Epithelial cell of proximal tubule (primary cell): ENCODE measurements at regions not wholly inside any gene's neighbourhood (a gene's known extent, or its start where the extent isn't known, plus 50 kb on each side); places are given as distances from the start of the nearest gene placed in this dataset.

ENCODE experiments used
- DNase-seq: peaks from one replicate; pipeline ENCODE4 v3.0.0-alpha.2; 2011; ENCODE audit warnings: low read depth
- H3K4me3 ChIP-seq: 2 replicates; pipeline ENCODE4 v1.5.1; 2011; ENCODE audit warnings: low read depth, mild to moderate bottlenecking, low read length
- TF ChIP-seq, protein P1 (sequence below): conservative IDR thresholded peaks from 2 replicates; pipeline ENCODE4 v1.5.1; 2012; ENCODE audit warnings: low read depth, mild to moderate bottlenecking, low read length

DNA sequence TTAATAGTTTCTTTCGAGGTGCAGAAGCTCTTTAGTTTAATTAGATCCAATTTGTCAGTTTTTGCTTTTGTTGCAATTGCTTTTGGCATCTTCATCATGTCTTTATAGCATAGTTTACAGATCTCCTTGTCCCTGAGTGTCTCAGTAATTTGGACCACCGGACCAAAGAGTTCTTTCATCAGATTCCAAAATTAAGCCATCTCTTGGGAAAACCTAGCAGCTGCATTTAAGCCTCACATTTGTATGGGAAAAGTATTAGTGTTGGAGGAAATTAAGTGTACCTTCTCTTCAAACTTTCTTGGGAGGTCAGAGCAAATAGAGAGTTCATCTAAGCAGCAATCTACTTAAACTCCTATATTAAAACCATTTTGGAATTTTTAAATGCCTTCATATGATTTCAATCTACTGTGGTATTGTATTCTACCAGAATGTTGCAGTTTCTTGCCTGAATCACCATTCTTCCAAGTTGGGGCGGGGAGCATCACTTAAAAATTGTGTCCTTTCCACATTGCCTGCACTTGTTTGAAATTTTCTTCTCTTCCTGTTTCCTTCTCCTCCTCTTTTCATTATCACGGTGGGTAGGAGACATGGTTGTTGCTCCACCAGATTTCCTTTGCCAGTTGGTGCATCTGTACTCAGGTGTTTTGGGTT, 97.3 kb upstream of the DAB2 start:
- no peak overlapping the region for H3K4me3 ChIP-seq
- DNase-seq, result no peak
- TF ChIP-seq, protein P1, sequence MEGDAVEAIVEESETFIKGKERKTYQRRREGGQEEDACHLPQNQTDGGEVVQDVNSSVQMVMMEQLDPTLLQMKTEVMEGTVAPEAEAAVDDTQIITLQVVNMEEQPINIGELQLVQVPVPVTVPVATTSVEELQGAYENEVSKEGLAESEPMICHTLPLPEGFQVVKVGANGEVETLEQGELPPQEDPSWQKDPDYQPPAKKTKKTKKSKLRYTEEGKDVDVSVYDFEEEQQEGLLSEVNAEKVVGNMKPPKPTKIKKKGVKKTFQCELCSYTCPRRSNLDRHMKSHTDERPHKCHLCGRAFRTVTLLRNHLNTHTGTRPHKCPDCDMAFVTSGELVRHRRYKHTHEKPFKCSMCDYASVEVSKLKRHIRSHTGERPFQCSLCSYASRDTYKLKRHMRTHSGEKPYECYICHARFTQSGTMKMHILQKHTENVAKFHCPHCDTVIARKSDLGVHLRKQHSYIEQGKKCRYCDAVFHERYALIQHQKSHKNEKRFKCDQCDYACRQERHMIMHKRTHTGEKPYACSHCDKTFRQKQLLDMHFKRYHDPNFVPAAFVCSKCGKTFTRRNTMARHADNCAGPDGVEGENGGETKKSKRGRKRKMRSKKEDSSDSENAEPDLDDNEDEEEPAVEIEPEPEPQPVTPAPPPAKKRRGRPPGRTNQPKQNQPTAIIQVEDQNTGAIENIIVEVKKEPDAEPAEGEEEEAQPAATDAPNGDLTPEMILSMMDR, result no peak

DNA sequence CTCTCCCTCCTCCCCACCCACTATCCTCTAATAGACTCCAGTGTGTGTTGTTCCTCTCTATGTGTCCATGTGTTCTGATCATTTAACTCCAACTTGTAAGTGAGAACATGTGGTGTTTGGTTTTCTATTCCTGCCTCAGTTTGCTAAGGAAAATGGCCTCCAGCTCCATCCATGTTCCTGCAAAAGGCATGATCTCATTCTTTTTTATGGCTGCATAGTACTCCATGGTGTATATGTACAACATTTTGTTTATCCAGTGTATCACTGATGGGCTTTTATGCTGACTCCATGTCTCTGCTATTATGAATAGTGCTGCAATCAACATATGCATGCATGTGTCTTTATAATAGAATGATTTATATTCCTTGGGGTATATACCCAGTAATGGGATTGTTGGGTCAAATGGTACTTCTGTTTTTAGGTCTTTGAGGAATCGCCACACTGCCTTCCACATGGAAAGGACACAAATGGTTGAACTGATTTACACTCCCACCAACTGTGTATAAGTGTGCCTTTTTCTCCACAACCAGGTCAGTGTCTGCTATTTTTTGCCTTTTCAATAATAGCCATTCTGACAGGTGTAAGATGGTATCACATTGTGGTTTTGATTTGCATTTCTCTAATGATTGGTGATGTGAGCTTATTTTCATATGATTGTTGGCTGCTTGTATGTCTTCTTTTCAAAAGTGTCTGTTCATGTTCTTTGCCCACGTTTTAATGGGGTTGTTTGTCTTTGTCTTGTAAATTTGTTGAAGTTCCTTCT, 96.5 kb upstream of the DAB2 start:
- TF ChIP-seq, protein P1, result no peak
- no peak for DNase-seq
- H3K4me3 ChIP-seq, result no peak overlapping the region

DNA sequence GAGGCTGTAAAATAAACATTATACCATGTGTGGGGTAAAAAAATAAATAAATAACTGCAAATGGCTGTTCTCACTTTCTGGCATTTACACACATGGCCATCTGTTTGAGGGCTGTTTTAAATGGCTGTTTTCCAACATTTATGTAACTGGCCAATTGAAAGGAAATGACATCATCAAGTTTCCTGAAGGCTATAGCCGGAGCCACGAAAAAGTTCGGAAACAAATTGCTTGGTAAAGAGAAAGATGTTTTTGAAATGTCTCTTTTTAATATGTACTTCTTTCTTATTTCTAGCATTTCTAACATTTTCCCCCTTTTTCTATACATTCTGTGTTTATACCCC, 95.4 kb upstream of the DAB2 start:
- H3K4me3 ChIP-seq, result no peak overlapping the region
- TF ChIP-seq, protein P1, result no peak
- DNase-seq, result no peak

DNA sequence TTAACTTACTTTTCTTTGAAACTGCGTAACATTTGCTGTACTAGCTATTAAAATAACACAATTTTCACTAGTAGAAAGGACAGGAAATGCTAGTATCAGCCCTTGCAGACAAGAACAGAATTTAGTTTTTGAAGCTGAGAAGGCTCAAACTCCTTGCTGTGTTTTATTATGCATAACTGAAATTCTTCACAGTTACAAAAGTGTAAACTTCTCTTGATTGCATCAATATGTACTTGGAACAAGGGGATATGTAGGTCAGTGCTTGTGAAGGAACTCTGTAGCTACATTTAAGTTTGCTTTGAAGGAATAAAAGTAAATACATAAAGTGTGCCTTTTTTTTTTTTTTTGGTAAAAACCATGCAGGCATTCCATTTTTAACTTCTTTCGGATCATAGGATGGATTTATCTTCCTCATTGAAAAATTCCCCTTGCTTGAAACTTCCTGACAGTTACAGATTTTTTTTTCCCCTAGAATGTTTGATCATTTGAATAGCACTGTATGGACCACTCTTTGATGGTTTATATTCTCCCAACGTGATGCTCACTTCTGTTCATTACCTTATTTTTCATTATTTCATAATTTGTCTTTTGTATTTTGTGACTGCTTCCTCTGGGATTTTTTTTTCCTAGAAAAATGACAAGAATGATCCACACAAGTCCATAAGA, 94.9 kb upstream of the DAB2 start:
- TF ChIP-seq, protein P1, result no peak
- no peak for DNase-seq
- H3K4me3 ChIP-seq, result no peak overlapping the region

DNA sequence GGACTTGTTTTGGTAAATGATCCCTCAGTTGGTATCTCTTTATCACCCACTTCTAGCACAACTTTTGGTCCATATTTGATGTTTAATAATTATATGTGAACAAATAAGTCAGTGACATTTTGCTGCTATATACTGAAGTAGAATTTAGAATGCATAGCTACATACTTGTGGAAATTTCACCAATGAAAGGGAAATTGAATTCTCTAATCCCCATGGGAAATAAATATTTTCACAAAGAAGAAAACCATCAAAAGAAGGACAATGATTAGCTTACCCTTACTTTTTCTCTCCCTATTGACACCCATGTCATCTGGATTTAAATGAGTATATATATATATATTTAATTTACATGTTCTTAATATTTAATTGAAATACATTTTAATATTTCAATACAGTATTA, 94.3 kb upstream of the DAB2 start:
- TF ChIP-seq, protein P1, result no peak
- H3K4me3 ChIP-seq, result no peak overlapping the region
- no peak for DNase-seq

DNA sequence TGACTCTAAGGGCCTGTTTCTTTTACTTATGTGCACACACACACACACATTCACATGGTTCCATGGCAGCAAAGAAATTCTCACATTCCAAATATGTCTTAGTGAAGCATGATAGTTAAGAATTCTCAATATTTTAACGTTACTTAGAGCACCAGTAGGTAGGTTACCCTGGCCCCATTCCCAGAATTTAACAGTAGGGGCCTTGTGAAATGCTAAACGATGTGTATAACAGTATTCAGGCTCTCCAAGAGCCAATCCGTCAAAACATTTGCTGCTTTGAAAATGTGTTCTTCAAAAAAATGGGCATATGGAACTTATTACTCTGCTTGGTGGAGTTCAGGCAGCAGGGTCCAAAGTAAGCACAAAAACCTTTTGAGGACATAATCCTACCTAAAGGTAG, 93.7 kb upstream of the DAB2 start:
- DNase-seq, result no peak

More for the DNA sequence above, 93.7 kb upstream of the DAB2 start:
- TF ChIP-seq, protein P1, result no peak
- no peak overlapping the region for H3K4me3 ChIP-seq
